Transverse colon (tissue), 4 donors: ENCODE measurements at regions not wholly inside any gene's neighbourhood (a gene's known extent, or its start where the extent isn't known, plus 50 kb on each side); places are given as distances from the start of the nearest gene placed in this dataset.

ENCODE experiments used
- DNase-seq: peaks from one replicate; pipeline ENCODE4 v3.0.0-alpha.2; 2019
- H3K27ac ChIP-seq, 4 donors: fragments of 200-600 bp; sonication (generic); 2 replicates each; pipeline ENCODE4 v1.5.1; 2016 to 2018; ENCODE audit warnings: inconsistent platforms in 4 of 4
- H3K27me3 ChIP-seq: fragments of 200-600 bp; sonication (generic); 2 replicates; pipeline ENCODE4 v1.5.1; 2017; ENCODE audit warnings: inconsistent platforms
- H3K36me3 ChIP-seq, 4 donors: fragments of 200-600 bp; sonication (generic); 2 replicates each; pipeline ENCODE4 v1.5.1; 2017 to 2019; ENCODE audit warnings: inconsistent platforms in 4 of 4
- H3K4me1 ChIP-seq, 4 donors: fragments of 200-600 bp; sonication (generic); 2 replicates each; pipeline ENCODE4 v1.5.1; 2017 to 2020; ENCODE audit warnings: inconsistent platforms in 4 of 4
- H3K4me3 ChIP-seq, 4 donors: fragments of 200-600 bp; sonication (generic); 1 replicate in 1 of 4; 2 replicates in 3 of 4; pipeline versions ENCODE4 v1.5.1 to v1.6.1; 2017 to 2019; ENCODE audit warnings: inconsistent platforms in 4 of 4
- H3K9me3 ChIP-seq, 2 donors: fragments of 200-600 bp; sonication (generic); 2 replicates each; pipeline ENCODE4 v1.5.1; 2017 to 2019; ENCODE audit warnings: inconsistent platforms in 2 of 2
- EP300 ChIP-seq: sonication (generic); formaldehyde crosslinking; IDR thresholded peaks from one replicate; pipeline ENCODE4 v1.6.1; 2017; ENCODE audit warnings: antibody characterized with exemption, low read depth
- POLR2A ChIP-seq: fragments of 450-650 bp; IDR thresholded peaks from one replicate; pipeline ENCODE4 v1.6.1; 2016; ENCODE audit warnings: antibody characterized with exemption, mild to moderate bottlenecking, moderate library complexity
- POLR2AphosphoS5 ChIP-seq, 3 donors: sonication (generic); formaldehyde crosslinking; IDR thresholded peaks; one replicate each; pipeline ENCODE4 v1.6.1; 2016; ENCODE audit warnings: antibody characterized with exemption in 3 of 3
- WGBS, 2 donors: methylation state at CpG; one replicate each; pipeline ENCODE4 v1.1.5; 2018; ENCODE audit warnings: low coverage in 1 of 2; 5-methylcytosine and 5-hydroxymethylcytosine counted together
- in situ Hi-C, 4 donors: fragments of 200-750 bp; cut with MboI; loops; one replicate each; pipeline versions ENCODE4 v1.15.0 to v1.15.1; 2017; ENCODE audit warnings: low sequenced_read_pairs in 3 of 4, low pct_ligation_motif_present in 1 of 4, low pct_unique_long_range_greater_than_20kb in 1 of 4
- intact Hi-C: fragments of 100-400 bp; cut with DNase I; formaldehyde crosslinking; loops from one replicate; pipeline ENCODE4 v1.15.1; 2023; ENCODE audit warnings: low total_unique reads
- TF ChIP-seq, protein P1 (sequence below), 5 experiments: fragments of 200-600 bp in 3 of 5; fragments of 450-650 bp in 2 of 5; sonication (generic) in 3 of 5; IDR thresholded peaks; 1 replicate in 2 of 5; 2 replicates in 3 of 5; pipeline ENCODE4 v1.5.1; 2016 to 2017; ENCODE audit warnings: antibody characterized with exemption in 5 of 5, inconsistent platforms in 3 of 5, mild to moderate bottlenecking in 2 of 5, moderate library complexity in 1 of 5

DNA sequence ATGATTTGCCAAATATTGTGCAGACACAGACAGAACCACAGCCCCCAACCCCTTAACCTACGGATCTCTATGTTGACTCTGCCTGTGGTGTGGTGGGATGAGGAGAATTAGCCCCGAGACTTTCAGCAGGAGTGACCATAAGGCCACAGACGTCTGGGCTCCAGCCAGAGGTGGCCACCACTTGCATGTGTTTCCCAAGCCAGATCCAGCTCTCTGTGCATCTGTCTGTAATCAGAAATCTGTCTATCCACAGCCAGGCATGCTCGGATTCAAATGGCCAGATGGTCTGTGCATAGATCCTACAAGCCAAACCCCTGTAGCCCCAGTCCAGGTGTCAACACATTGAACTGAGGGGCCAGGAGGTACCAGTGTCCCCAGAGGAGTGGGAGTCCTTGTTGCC is 140.6 kb downstream of the SYF2 start:
- H3K4me1 ChIP-seq: no peaks in the 10 kb centered on the region
- in situ Hi-C loops (no loop called here), intact Hi-C loops (no loop called here)
- no peak overlapping the region for H3K4me3 ChIP-seq
- no peaks in the 10 kb centered on the region for H3K9me3 ChIP-seq
- H3K27ac ChIP-seq: no peak overlapping the region
- TF ChIP-seq POLR2A (no peak), POLR2AphosphoS5 (IDR thresholded peaks at IDR 0.05) (no peak), EP300 (no peak)
- TF ChIP-seq, protein P1, sequence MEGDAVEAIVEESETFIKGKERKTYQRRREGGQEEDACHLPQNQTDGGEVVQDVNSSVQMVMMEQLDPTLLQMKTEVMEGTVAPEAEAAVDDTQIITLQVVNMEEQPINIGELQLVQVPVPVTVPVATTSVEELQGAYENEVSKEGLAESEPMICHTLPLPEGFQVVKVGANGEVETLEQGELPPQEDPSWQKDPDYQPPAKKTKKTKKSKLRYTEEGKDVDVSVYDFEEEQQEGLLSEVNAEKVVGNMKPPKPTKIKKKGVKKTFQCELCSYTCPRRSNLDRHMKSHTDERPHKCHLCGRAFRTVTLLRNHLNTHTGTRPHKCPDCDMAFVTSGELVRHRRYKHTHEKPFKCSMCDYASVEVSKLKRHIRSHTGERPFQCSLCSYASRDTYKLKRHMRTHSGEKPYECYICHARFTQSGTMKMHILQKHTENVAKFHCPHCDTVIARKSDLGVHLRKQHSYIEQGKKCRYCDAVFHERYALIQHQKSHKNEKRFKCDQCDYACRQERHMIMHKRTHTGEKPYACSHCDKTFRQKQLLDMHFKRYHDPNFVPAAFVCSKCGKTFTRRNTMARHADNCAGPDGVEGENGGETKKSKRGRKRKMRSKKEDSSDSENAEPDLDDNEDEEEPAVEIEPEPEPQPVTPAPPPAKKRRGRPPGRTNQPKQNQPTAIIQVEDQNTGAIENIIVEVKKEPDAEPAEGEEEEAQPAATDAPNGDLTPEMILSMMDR (IDR thresholded peaks at IDR 0.05): no peak
- no peak for DNase-seq
- 89% methylated on average over 4 of the region's 4 CpGs; no CpG with 5 or more reads in 1 of the 2 donors for WGBS, 2 donors
- no peaks in the 10 kb centered on the region for H3K36me3 ChIP-seq
- H3K27me3 ChIP-seq: no peaks in the 10 kb centered on the region

DNA sequence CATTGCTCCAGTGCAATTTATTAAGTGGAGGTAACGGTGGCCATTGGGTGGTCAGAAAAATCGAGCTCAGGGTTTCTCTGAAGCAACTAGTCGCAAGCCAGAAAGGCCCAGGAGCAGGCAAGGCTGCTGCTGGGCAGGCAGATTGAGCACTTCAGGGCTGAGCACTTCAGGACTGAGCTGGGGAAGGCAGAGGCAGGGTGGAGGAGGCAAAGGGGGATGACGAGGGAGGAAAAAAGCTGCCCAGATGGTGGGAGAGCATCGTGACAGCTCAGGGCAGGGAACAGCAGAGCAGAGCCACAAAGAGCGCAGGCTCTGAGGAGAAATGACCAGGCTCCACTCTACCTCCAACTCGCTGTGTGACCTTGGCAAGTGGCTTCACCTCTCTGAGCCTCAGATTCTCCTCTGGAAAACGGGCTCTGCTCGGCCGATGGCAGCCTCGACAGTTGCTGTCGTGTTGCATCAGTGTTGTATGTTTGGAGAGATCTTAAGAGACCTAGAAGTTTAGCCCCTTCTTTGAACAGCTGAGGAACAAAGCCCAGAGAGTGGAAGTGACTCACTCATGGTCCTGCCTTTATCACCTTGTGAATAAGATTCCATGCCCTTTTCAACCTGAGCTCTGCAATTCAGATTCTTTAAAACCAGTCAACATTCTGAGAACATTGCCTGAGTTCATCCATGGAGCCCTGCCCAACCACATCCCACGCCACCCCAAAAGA is 141.4 kb downstream of the SYF2 start:
- 64 to 87% methylated on average over 4 to 13 of the region's 13 CpGs for WGBS, 2 donors
- Histone ChIP-seq H3K4me3 (no peak overlapping the region), H3K9me3 (no peaks in the 10 kb centered on the region), H3K27ac (no peak overlapping the region), H3K36me3 (no peaks in the 10 kb centered on the region), H3K4me1 (no peaks in the 10 kb centered on the region), H3K27me3 (no peaks in the 10 kb centered on the region)
- DNase-seq: no peak
- in situ Hi-C loops (no loop called here), intact Hi-C loops (no loop called here)
- TF ChIP-seq POLR2AphosphoS5 (IDR thresholded peaks at IDR 0.05) (no peak), EP300 (no peak)

DNA sequence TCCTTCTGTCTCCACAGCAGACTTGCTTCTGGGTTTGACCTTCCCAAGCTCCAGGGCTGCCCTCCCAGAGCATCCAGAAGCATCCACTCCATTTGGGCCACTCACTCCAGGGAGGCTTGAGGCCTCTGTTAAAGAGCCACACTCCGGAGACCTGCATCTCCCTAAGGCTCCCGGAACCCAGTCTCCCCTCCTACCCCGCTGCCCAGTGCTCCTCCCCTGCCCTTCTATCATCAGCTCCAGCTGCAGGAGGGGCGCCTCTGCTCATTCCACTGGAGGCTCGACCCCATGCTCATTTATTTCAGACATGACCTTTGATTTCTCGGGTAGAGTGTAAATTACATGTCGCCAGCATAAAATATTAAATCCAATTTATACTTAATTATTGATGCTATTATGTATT is 142.5 kb downstream of the SYF2 start:
- 67 to 85% methylated on average over 3 to 7 of the region's 7 CpGs for whole genome bisulfite sequencing, 2 donors
- Histone ChIP-seq H3K9me3 (no peaks in the 10 kb centered on the region), H3K27me3 (no peaks in the 10 kb centered on the region), H3K27ac (no peak overlapping the region), H3K4me1 (no peaks in the 10 kb centered on the region), H3K4me3 (no peak overlapping the region), H3K36me3 (no peaks in the 10 kb centered on the region)
- in situ Hi-C loops (no loop called here), intact Hi-C loops (no loop called here)
- TF ChIP-seq, protein P1 (IDR thresholded peaks at IDR 0.05): no peak
- TF ChIP-seq EP300 (no peak), POLR2A (no peak), POLR2AphosphoS5 (IDR thresholded peaks at IDR 0.05) (no peak)
- no peak for DNase-seq

DNA sequence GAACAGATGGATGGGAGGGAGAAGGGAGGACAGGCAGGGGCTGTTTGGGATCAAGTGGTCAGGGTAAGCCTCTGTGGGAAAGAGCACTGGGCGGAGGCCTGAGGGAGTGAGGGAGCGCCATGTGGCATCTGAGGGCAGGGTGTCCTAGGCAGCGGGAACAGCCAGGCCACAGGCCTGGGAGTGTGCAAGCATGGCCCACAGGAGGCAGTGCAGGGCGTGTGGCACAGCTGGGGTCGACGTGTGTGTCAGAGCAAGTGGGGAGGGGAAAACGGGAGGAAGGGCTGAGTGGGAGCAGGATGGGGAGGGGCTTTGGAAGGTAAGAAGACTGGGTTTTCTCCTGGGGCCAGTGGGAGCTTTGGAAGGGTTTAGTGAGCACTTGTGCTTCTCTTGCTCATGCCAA is 143.4 kb downstream of the SYF2 start:
- in situ Hi-C loops: no loop called here
- TF ChIP-seq EP300: no peak
- no peak for TF ChIP-seq POLR2A
- TF ChIP-seq POLR2AphosphoS5 (IDR thresholded peaks at IDR 0.05): no peak
- TF ChIP-seq, protein P1 (IDR thresholded peaks at IDR 0.05): no peak
- Histone ChIP-seq H3K9me3 (no peaks in the 10 kb centered on the region), H3K36me3 (no peaks in the 10 kb centered on the region), H3K27ac (no peak overlapping the region), H3K27me3 (no peaks in the 10 kb centered on the region), H3K4me3 (no peak overlapping the region), H3K4me1 (no peaks in the 10 kb centered on the region)
- 90% methylated on average over 7 of the region's 7 CpGs; no CpG with 5 or more reads in 1 of the 2 donors for WGBS, 2 donors
- DNase-seq: no peak
- intact Hi-C loops: no loop called here
